Upper lobe of left lung (tissue), 4 donors: ENCODE measurements at regions not wholly inside any gene's neighbourhood (a gene's known extent, or its start where the extent isn't known, plus 50 kb on each side); places are given as distances from the start of the nearest gene placed in this dataset.

Experiments
- EP300 ChIP-seq, 4 donors: sonication (generic); formaldehyde crosslinking; IDR thresholded peaks; one replicate each; pipeline ENCODE4 v1.5.1; 2017; ENCODE audit warnings: antibody characterized with exemption in 4 of 4, control low read depth in 2 of 4
- POLR2A ChIP-seq, 4 donors: fragments of 450-650 bp; IDR thresholded peaks; one replicate each; pipeline ENCODE4 v1.5.1; 2016 to 2017; ENCODE audit warnings: antibody characterized with exemption in 4 of 4, mild to moderate bottlenecking in 2 of 4
- TF ChIP-seq, protein P1 (sequence below), 6 experiments: fragments of 450-650 bp in 4 of 6; fragments of 200-600 bp in 2 of 6; sonication (generic) in 2 of 6; IDR thresholded peaks; one replicate each; pipeline ENCODE4 v1.5.1; 2016 to 2019; ENCODE audit warnings: antibody characterized with exemption in 6 of 6

DNA sequence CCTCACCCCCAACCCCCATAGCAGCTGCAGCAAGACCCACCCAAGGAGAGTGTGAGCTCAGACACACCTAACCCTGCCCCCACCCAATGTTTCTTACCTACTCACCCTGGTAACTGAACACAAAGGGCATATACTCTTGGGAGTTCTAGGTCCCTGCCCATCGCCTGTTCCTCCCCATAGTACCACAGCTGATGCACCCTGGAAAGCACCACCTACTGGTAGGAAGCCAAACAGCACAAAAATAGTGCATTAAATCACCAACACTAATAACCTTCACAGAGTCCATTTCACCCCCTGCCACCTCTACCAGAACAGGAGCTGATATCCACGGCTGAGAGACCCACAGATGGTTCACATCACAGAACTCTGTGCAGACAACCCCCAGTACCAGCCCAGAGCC, 245.2 kb downstream of the EFHB start:
- no peak for TF ChIP-seq POLR2A (IDR thresholded peaks at IDR 0.05)
- TF ChIP-seq, protein P1, sequence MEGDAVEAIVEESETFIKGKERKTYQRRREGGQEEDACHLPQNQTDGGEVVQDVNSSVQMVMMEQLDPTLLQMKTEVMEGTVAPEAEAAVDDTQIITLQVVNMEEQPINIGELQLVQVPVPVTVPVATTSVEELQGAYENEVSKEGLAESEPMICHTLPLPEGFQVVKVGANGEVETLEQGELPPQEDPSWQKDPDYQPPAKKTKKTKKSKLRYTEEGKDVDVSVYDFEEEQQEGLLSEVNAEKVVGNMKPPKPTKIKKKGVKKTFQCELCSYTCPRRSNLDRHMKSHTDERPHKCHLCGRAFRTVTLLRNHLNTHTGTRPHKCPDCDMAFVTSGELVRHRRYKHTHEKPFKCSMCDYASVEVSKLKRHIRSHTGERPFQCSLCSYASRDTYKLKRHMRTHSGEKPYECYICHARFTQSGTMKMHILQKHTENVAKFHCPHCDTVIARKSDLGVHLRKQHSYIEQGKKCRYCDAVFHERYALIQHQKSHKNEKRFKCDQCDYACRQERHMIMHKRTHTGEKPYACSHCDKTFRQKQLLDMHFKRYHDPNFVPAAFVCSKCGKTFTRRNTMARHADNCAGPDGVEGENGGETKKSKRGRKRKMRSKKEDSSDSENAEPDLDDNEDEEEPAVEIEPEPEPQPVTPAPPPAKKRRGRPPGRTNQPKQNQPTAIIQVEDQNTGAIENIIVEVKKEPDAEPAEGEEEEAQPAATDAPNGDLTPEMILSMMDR (IDR thresholded peaks at IDR 0.05): no peak
- no peak for TF ChIP-seq EP300 (IDR thresholded peaks at IDR 0.05)
